ENCODE measurements at regions not wholly inside any gene's neighbourhood (a gene's known extent, or its start where the extent isn't known, plus 50 kb on each side); places are given as distances from the start of the nearest gene placed in this dataset.

DNA sequence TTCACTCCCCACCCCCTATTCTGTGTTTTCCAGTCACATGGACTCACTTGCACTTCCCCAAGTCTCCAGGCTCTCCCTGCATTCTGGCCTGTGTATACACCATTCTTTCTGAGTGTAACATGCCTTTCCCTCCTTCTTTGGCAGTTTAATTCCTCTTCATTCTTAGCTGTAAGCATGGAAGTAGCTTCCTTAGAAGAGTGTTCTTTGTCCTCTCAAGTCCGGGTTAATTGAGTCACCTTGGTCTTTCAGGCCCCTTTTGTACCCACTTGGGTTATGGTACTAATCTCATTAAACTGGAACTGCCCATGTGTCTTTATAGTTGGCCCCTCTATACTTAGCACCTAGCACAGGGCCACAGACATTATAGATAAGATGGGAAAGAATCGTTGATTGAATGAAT lies 525.3 kb upstream of the ADGRL4 start:
- no peak overlapping the region for H2AFZ ChIP-seq (ENCODE audit: low read depth, low read length)

DNA sequence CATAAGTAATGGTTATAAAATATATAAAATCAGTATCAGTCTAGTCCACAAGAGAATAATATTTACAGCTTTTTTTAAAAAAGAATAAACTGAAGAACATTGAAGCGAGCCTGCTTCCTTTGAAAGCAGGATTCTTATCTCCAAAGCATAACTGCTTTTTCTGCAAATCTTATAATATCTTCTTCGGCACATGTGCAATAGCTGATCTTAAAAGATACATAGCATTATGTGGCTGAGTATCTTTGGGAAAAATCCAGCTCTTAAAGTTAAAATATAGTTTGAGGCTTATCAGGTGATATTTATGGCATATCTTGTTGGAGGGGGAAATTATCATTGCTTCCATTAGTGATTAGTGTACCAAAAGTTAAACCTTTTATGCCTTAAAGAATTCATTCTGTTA lies 523.9 kb upstream of the ADGRL4 start:
- Histone ChIP-seq H3K9me2 (ENCODE audit: insufficient read depth, low read length) (no peaks in the 10 kb centered on the region), H4K20me1 (ENCODE audit: insufficient read depth) (no peaks in the 10 kb centered on the region), H3K36me3 (ENCODE audit: insufficient read depth, low read length) (no peaks in the 10 kb centered on the region), H3K4me3 (ENCODE audit: low read length) (no peak overlapping the region), H3K79me2 (replicated peaks; ENCODE audit: insufficient read depth, low read length) (no peaks in the 10 kb centered on the region), H3K9me3 (ENCODE audit: low read length) (no peaks in the 10 kb centered on the region), H2AFZ (ENCODE audit: low read depth, low read length) (no peak overlapping the region), H3K27ac (ENCODE audit: low read length) (no peak overlapping the region), H3K9ac (ENCODE audit: low read length) (no peak overlapping the region), H3K27me3 (ENCODE audit: insufficient read depth, low read depth, low read length) (no peaks in the 10 kb centered on the region), H3K4me2 (ENCODE audit: low read length) (no peak overlapping the region), H3F3A (ENCODE audit: insufficient read depth, low read length, poor library complexity, severe bottlenecking) (no peaks in the 10 kb centered on the region)
- TF ChIP-seq EP300 (conservative IDR thresholded peaks at IDR 0.05; ENCODE audit: poor library complexity, severe bottlenecking) (no peak), REST (IDR thresholded peaks at IDR 0.05; ENCODE audit: borderline replicate concordance) (no peak), TAF1 (IDR thresholded peaks at IDR 0.05; ENCODE audit: low read depth) (no peak), MXI1 (conservative IDR thresholded peaks at IDR 0.05; ENCODE audit: poor library complexity, severe bottlenecking) (no peak), POLR2AphosphoS5 (IDR thresholded peaks at IDR 0.05) (no peak), CTCF (IDR thresholded peaks at IDR 0.05; ENCODE audit: poor library complexity, severe bottlenecking) (no peak), EZH2 (IDR thresholded peaks at IDR 0.05; ENCODE audit: borderline replicate concordance, insufficient read depth, low read length, poor library complexity, severe bottlenecking) (no peak), RAD21 (conservative IDR thresholded peaks at IDR 0.05) (no peak)

More for the DNA sequence above, 525.3 kb upstream of the ADGRL4 start:
- Histone ChIP-seq H3K27ac (ENCODE audit: low read length) (no peak overlapping the region), H3F3A (ENCODE audit: insufficient read depth, low read length, poor library complexity, severe bottlenecking) (no peaks in the 10 kb centered on the region), H3K4me2 (ENCODE audit: low read length) (no peak overlapping the region), H3K9me2 (ENCODE audit: insufficient read depth, low read length) (no peaks in the 10 kb centered on the region), H3K36me3 (ENCODE audit: insufficient read depth, low read length) (no peaks in the 10 kb centered on the region), H3K4me3 (ENCODE audit: low read length) (no peak overlapping the region), H3K9me3 (ENCODE audit: low read length) (no peaks in the 10 kb centered on the region), H4K20me1 (ENCODE audit: insufficient read depth) (no peaks in the 10 kb centered on the region), H3K79me2 (replicated peaks; ENCODE audit: insufficient read depth, low read length) (no peaks in the 10 kb centered on the region), H3K27me3 (ENCODE audit: insufficient read depth, low read depth, low read length) (no peaks in the 10 kb centered on the region), H3K9ac (ENCODE audit: low read length) (no peak overlapping the region)
- TF ChIP-seq CTCF (IDR thresholded peaks at IDR 0.05; ENCODE audit: poor library complexity, severe bottlenecking) = no peak
- no peak for TF ChIP-seq POLR2AphosphoS5 (IDR thresholded peaks at IDR 0.05)
- TF ChIP-seq TAF1 (IDR thresholded peaks at IDR 0.05; ENCODE audit: low read depth) = no peak
- no peak for TF ChIP-seq REST (IDR thresholded peaks at IDR 0.05; ENCODE audit: borderline replicate concordance)
- TF ChIP-seq RAD21 (conservative IDR thresholded peaks at IDR 0.05) = no peak
- no peak for TF ChIP-seq EP300 (conservative IDR thresholded peaks at IDR 0.05; ENCODE audit: poor library complexity, severe bottlenecking)

All from neural cell (in vitro differentiated cells).